ENCODE measurements at regions not wholly inside any gene's neighbourhood (a gene's known extent, or its start where the extent isn't known, plus 50 kb on each side); places are given as distances from the start of the nearest gene placed in this dataset.

- no peak overlapping the region for H3K27ac ChIP-seq (ENCODE audit: low read depth, low read length)
- no peak overlapping the region for H3K4me3 ChIP-seq (ENCODE audit: low read depth in 1 of 5, low read length in 5 of 5)
- H3K9ac ChIP-seq (ENCODE audit: low read length in 5 of 5): no peak overlapping the region
- no peaks in the 10 kb centered on the region for H3K36me3 ChIP-seq (ENCODE audit: control insufficient read depth in 5 of 5, insufficient read depth in 5 of 5, low read length in 5 of 5)
- no peaks in the 10 kb centered on the region for H3K27me3 ChIP-seq (ENCODE audit: control insufficient read depth in 5 of 5, insufficient read depth in 4 of 5, low read length in 5 of 5)
- no peaks in the 10 kb centered on the region for H3K9me3 ChIP-seq (ENCODE audit: control insufficient read depth in 5 of 5, low read length in 5 of 5)
- H3K4me1 ChIP-seq (ENCODE audit: control insufficient read depth in 5 of 5, insufficient read depth in 5 of 5, low read length in 5 of 5): no peaks in the 10 kb centered on the region
These were observed 398.1 kb downstream of the NR2F2 start for GRCh38 chr15:96728591-96728990.

GRCh38 chr15:96732704-96733103, 402.2 kb downstream of the NR2F2 start:
- Histone ChIP-seq H3K27ac (ENCODE audit: low read depth, low read length) (no peak overlapping the region), H3K9me3 (ENCODE audit: control insufficient read depth in 5 of 5, low read length in 5 of 5) (no peaks in the 10 kb centered on the region), H3K36me3 (ENCODE audit: control insufficient read depth in 5 of 5, insufficient read depth in 5 of 5, low read length in 5 of 5) (no peaks in the 10 kb centered on the region), H3K27me3 (ENCODE audit: control insufficient read depth in 5 of 5, insufficient read depth in 4 of 5, low read length in 5 of 5) (no peaks in the 10 kb centered on the region), H3K4me3 (ENCODE audit: low read depth in 1 of 5, low read length in 5 of 5) (no peak overlapping the region), H3K9ac (ENCODE audit: low read length in 5 of 5) (no peak overlapping the region), H3K4me1 (ENCODE audit: control insufficient read depth in 5 of 5, insufficient read depth in 5 of 5, low read length in 5 of 5) (no peaks in the 10 kb centered on the region)

- H3K4me1 ChIP-seq (ENCODE audit: control insufficient read depth in 5 of 5, insufficient read depth in 5 of 5, low read length in 5 of 5): no peaks in the 10 kb centered on the region
- no peaks in the 10 kb centered on the region for H3K9me3 ChIP-seq (ENCODE audit: control insufficient read depth in 5 of 5, low read length in 5 of 5)
- H3K4me3 ChIP-seq (ENCODE audit: low read depth in 1 of 5, low read length in 5 of 5): no peak overlapping the region
- H3K36me3 ChIP-seq (ENCODE audit: control insufficient read depth in 5 of 5, insufficient read depth in 5 of 5, low read length in 5 of 5): no peaks in the 10 kb centered on the region
- no peak overlapping the region for H3K9ac ChIP-seq (ENCODE audit: low read length in 5 of 5)
- H3K27me3 ChIP-seq (ENCODE audit: control insufficient read depth in 5 of 5, insufficient read depth in 4 of 5, low read length in 5 of 5): peaks cover 0 to 2% (median 0%) of the 10 kb centered on the region in 5 donors
- no peak overlapping the region for H3K27ac ChIP-seq (ENCODE audit: low read depth, low read length)
These were observed 403.2 kb downstream of the NR2F2 start for GRCh38 chr15:96733721-96734120.

GRCh38 chr15:96735632-96736240, 405.2 kb downstream of the NR2F2 start:
- peaks cover 0 to 2% (median 0%) of the 10 kb centered on the region in 5 donors for H3K27me3 ChIP-seq (ENCODE audit: control insufficient read depth in 5 of 5, insufficient read depth in 4 of 5, low read length in 5 of 5)
- no peak overlapping the region for H3K9ac ChIP-seq (ENCODE audit: low read length in 5 of 5)
- H3K27ac ChIP-seq (ENCODE audit: low read depth, low read length): no peak overlapping the region
- H3K4me3 ChIP-seq (ENCODE audit: low read depth in 1 of 5, low read length in 5 of 5): no peak overlapping the region
- no peaks in the 10 kb centered on the region for H3K36me3 ChIP-seq (ENCODE audit: control insufficient read depth in 5 of 5, insufficient read depth in 5 of 5, low read length in 5 of 5)
- H3K9me3 ChIP-seq (ENCODE audit: control insufficient read depth in 5 of 5, low read length in 5 of 5): peaks cover 0 to 6% (median 0%) of the 10 kb centered on the region in 5 donors
- no peaks in the 10 kb centered on the region for H3K4me1 ChIP-seq (ENCODE audit: control insufficient read depth in 5 of 5, insufficient read depth in 5 of 5, low read length in 5 of 5)

- no peak overlapping the region for H3K4me3 ChIP-seq (ENCODE audit: low read depth in 1 of 5, low read length in 5 of 5)
- no peak overlapping the region for H3K27ac ChIP-seq (ENCODE audit: low read depth, low read length)
- peaks cover 0 to 2% (median 0%) of the 10 kb centered on the region in 5 donors for H3K27me3 ChIP-seq (ENCODE audit: control insufficient read depth in 5 of 5, insufficient read depth in 4 of 5, low read length in 5 of 5)
- H3K9ac ChIP-seq (ENCODE audit: low read length in 5 of 5): no peak overlapping the region
- no peaks in the 10 kb centered on the region for H3K4me1 ChIP-seq (ENCODE audit: control insufficient read depth in 5 of 5, insufficient read depth in 5 of 5, low read length in 5 of 5)
- H3K9me3 ChIP-seq (ENCODE audit: control insufficient read depth in 5 of 5, low read length in 5 of 5): peaks cover 0 to 6% (median 0%) of the 10 kb centered on the region in 5 donors
- no peaks in the 10 kb centered on the region for H3K36me3 ChIP-seq (ENCODE audit: control insufficient read depth in 5 of 5, insufficient read depth in 5 of 5, low read length in 5 of 5)
These were observed 405.9 kb downstream of the NR2F2 start for GRCh38 chr15:96736384-96736783.

DNA sequence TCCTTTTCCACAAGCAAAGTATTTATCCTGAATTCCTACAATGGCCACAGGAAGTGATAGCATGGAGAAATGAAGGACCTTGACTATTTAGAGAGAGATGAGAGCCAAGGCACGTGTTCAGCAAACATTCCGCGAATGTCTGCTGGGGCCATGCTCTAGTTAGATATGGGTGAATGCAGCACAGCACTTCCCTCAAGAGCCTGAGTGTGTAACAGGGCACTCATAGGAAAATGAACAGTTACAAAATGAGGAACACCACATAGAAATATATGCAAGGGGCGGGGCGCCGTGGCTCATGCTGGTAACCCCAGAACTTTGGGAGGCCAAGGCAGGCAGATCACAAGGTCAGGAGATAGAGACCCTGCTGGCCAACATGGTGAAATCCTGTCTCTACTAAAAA, 406.9 kb downstream of the NR2F2 start:
- Histone ChIP-seq H3K9ac (ENCODE audit: low read length in 5 of 5) (no peak overlapping the region), H3K4me1 (ENCODE audit: control insufficient read depth in 5 of 5, insufficient read depth in 5 of 5, low read length in 5 of 5) (no peaks in the 10 kb centered on the region), H3K36me3 (ENCODE audit: control insufficient read depth in 5 of 5, insufficient read depth in 5 of 5, low read length in 5 of 5) (no peaks in the 10 kb centered on the region), H3K27ac (ENCODE audit: low read depth, low read length) (no peak overlapping the region), H3K27me3 (ENCODE audit: control insufficient read depth in 5 of 5, insufficient read depth in 4 of 5, low read length in 5 of 5) (peaks cover 0 to 2% (median 0%) of the 10 kb centered on the region in 5 donors), H3K9me3 (ENCODE audit: control insufficient read depth in 5 of 5, low read length in 5 of 5) (peaks cover 0 to 6% (median 0%) of the 10 kb centered on the region in 5 donors), H3K4me3 (ENCODE audit: low read depth in 1 of 5, low read length in 5 of 5) (no peak overlapping the region)

DNA sequence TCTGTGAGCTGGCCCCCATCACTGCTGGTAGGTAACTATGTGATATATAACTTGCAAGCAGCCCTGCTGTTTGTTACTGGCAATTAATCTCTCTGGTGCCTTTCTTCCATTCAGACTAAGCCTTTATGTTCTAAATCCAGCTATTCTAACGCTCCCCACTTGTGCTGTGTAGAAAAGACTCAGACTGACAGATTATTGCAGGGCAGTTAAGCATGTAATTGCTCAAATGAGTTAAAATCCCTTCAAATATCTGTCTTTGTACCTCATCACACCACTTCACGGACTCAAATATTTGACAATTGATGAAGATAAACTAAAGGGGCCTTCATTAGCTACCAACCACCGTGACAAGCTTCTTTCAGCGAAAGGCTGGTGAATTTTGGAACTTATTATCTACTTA, 416.2 kb downstream of the NR2F2 start:
- no peaks in the 10 kb centered on the region for H3K9me3 ChIP-seq (ENCODE audit: control insufficient read depth in 5 of 5, low read length in 5 of 5)
- H3K27ac ChIP-seq (ENCODE audit: low read depth, low read length): no peak overlapping the region
- no peaks in the 10 kb centered on the region for H3K4me1 ChIP-seq (ENCODE audit: control insufficient read depth in 5 of 5, insufficient read depth in 5 of 5, low read length in 5 of 5)
- H3K4me3 ChIP-seq (ENCODE audit: low read depth in 1 of 5, low read length in 5 of 5): no peak overlapping the region
- no peaks in the 10 kb centered on the region for H3K27me3 ChIP-seq (ENCODE audit: control insufficient read depth in 5 of 5, insufficient read depth in 4 of 5, low read length in 5 of 5)
- H3K9ac ChIP-seq (ENCODE audit: low read length in 5 of 5): no peak overlapping the region
- no peaks in the 10 kb centered on the region for H3K36me3 ChIP-seq (ENCODE audit: control insufficient read depth in 5 of 5, insufficient read depth in 5 of 5, low read length in 5 of 5)

DNA sequence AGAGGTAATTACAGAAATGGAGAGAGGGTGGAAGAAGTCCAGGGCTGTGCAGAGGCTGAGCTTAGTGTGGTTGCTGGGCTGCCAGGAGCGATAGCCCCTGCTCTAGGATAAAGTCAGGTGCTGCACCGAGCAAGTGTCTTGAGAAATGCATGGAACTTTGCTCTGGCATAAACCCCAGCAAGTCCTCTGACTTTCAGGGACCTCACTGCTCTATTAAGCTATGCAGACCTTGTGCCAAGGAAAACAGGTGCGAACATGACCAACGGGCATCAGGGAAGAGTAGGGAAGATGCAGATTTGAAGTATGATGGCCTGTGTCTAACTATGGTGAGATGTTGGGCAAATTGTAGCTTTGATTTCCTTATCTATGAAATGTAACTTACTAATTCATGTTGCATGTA, 416.8 kb downstream of the NR2F2 start:
- Histone ChIP-seq H3K4me3 (ENCODE audit: low read depth in 1 of 5, low read length in 5 of 5) (no peak overlapping the region), H3K36me3 (ENCODE audit: control insufficient read depth in 5 of 5, insufficient read depth in 5 of 5, low read length in 5 of 5) (no peaks in the 10 kb centered on the region), H3K4me1 (ENCODE audit: control insufficient read depth in 5 of 5, insufficient read depth in 5 of 5, low read length in 5 of 5) (no peaks in the 10 kb centered on the region), H3K9me3 (ENCODE audit: control insufficient read depth in 5 of 5, low read length in 5 of 5) (no peaks in the 10 kb centered on the region), H3K27me3 (ENCODE audit: control insufficient read depth in 5 of 5, insufficient read depth in 4 of 5, low read length in 5 of 5) (no peaks in the 10 kb centered on the region), H3K27ac (ENCODE audit: low read depth, low read length) (no peak overlapping the region), H3K9ac (ENCODE audit: low read length in 5 of 5) (no peak overlapping the region)

GRCh38 chr15:96750361-96750760, 419.9 kb downstream of the NR2F2 start:
- Histone ChIP-seq H3K27ac (ENCODE audit: low read depth, low read length) (no peak overlapping the region), H3K9me3 (ENCODE audit: control insufficient read depth in 5 of 5, low read length in 5 of 5) (no peaks in the 10 kb centered on the region), H3K36me3 (ENCODE audit: control insufficient read depth in 5 of 5, insufficient read depth in 5 of 5, low read length in 5 of 5) (no peaks in the 10 kb centered on the region), H3K27me3 (ENCODE audit: control insufficient read depth in 5 of 5, insufficient read depth in 4 of 5, low read length in 5 of 5) (no peaks in the 10 kb centered on the region), H3K4me1 (ENCODE audit: control insufficient read depth in 5 of 5, insufficient read depth in 5 of 5, low read length in 5 of 5) (no peaks in the 10 kb centered on the region), H3K4me3 (ENCODE audit: low read depth in 1 of 5, low read length in 5 of 5) (no peak overlapping the region), H3K9ac (ENCODE audit: low read length in 5 of 5) (no peak overlapping the region)

- Histone ChIP-seq H3K9ac (ENCODE audit: low read length in 5 of 5) (no peak overlapping the region), H3K27ac (ENCODE audit: low read depth, low read length) (no peak overlapping the region), H3K27me3 (ENCODE audit: control insufficient read depth in 5 of 5, insufficient read depth in 4 of 5, low read length in 5 of 5) (no peaks in the 10 kb centered on the region), H3K36me3 (ENCODE audit: control insufficient read depth in 5 of 5, insufficient read depth in 5 of 5, low read length in 5 of 5) (no peaks in the 10 kb centered on the region), H3K9me3 (ENCODE audit: control insufficient read depth in 5 of 5, low read length in 5 of 5) (no peaks in the 10 kb centered on the region), H3K4me1 (ENCODE audit: control insufficient read depth in 5 of 5, insufficient read depth in 5 of 5, low read length in 5 of 5) (no peaks in the 10 kb centered on the region), H3K4me3 (ENCODE audit: low read depth in 1 of 5, low read length in 5 of 5) (no peak overlapping the region)
These were observed 425.6 kb downstream of the NR2F2 start for GRCh38 chr15:96756146-96756545.

DNA sequence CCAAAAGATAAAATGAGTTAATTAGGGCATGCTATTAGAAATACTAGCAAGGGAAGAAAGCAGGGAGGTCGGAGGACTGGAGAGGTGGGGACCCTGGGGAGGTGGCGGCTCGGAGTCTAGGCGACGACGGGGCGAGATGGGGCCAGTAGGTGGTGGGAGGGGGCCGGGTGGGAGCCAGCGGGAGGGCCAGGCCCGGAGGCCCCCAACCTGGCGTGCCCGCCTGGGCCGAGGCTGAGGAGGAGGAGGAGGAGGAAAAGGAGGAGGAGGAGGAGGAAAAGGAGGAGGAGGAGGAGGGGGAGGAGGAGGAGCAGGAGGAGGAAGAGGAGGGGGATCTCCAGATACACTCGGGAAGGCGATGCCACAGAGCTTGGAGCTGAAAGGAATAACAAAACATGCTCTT, 426.2 kb downstream of the NR2F2 start:
- Histone ChIP-seq H3K27me3 (ENCODE audit: control insufficient read depth in 5 of 5, insufficient read depth in 4 of 5, low read length in 5 of 5) (no peaks in the 10 kb centered on the region), H3K4me1 (ENCODE audit: control insufficient read depth in 5 of 5, insufficient read depth in 5 of 5, low read length in 5 of 5) (no peaks in the 10 kb centered on the region), H3K27ac (ENCODE audit: low read depth, low read length) (no peak overlapping the region), H3K9me3 (ENCODE audit: control insufficient read depth in 5 of 5, low read length in 5 of 5) (no peaks in the 10 kb centered on the region), H3K36me3 (ENCODE audit: control insufficient read depth in 5 of 5, insufficient read depth in 5 of 5, low read length in 5 of 5) (no peaks in the 10 kb centered on the region), H3K9ac (ENCODE audit: low read length in 5 of 5) (no peak overlapping the region), H3K4me3 (ENCODE audit: low read depth in 1 of 5, low read length in 5 of 5) (no peak overlapping the region)
